HEK293 (cell line): ENCODE measurements at regions not wholly inside any gene's neighbourhood (a gene's known extent, or its start where the extent isn't known, plus 50 kb on each side); places are given as distances from the start of the nearest gene placed in this dataset.

Source experiments
- ZFP41 ChIP-seq: fragments of 450-650 bp; formaldehyde crosslinking; IDR thresholded peaks from 2 replicates; pipeline ENCODE4 v1.5.1; 2016; ENCODE audit warnings: missing biosample characterization, missing genetic modification characterization, borderline replicate concordance
- ZNF18 ChIP-seq: fragments of 450-650 bp; formaldehyde crosslinking; IDR thresholded peaks from 2 replicates; pipeline ENCODE4 v1.5.1; 2016; ENCODE audit warnings: missing biosample characterization, missing genetic modification characterization
- TF ChIP-seq, protein P1 (sequence below): fragments of 450-650 bp; formaldehyde crosslinking; IDR thresholded peaks from 2 replicates; pipeline ENCODE4 v1.5.1; 2016; ENCODE audit warnings: missing biosample characterization, missing genetic modification characterization

GRCh38 chr3:102593812-102594602 is 159.2 kb downstream of the ZPLD1 start:
- no peak for TF ChIP-seq ZFP41 (tag by site-specific recombination)
- TF ChIP-seq, protein P1, sequence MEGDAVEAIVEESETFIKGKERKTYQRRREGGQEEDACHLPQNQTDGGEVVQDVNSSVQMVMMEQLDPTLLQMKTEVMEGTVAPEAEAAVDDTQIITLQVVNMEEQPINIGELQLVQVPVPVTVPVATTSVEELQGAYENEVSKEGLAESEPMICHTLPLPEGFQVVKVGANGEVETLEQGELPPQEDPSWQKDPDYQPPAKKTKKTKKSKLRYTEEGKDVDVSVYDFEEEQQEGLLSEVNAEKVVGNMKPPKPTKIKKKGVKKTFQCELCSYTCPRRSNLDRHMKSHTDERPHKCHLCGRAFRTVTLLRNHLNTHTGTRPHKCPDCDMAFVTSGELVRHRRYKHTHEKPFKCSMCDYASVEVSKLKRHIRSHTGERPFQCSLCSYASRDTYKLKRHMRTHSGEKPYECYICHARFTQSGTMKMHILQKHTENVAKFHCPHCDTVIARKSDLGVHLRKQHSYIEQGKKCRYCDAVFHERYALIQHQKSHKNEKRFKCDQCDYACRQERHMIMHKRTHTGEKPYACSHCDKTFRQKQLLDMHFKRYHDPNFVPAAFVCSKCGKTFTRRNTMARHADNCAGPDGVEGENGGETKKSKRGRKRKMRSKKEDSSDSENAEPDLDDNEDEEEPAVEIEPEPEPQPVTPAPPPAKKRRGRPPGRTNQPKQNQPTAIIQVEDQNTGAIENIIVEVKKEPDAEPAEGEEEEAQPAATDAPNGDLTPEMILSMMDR (tag by site-specific recombination), result no peak
- TF ChIP-seq ZNF18 (tag by site-specific recombination), result no peak
